ENCODE measurements at regions not wholly inside any gene's neighbourhood (a gene's known extent, or its start where the extent isn't known, plus 50 kb on each side); places are given as distances from the start of the nearest gene placed in this dataset.

DNA sequence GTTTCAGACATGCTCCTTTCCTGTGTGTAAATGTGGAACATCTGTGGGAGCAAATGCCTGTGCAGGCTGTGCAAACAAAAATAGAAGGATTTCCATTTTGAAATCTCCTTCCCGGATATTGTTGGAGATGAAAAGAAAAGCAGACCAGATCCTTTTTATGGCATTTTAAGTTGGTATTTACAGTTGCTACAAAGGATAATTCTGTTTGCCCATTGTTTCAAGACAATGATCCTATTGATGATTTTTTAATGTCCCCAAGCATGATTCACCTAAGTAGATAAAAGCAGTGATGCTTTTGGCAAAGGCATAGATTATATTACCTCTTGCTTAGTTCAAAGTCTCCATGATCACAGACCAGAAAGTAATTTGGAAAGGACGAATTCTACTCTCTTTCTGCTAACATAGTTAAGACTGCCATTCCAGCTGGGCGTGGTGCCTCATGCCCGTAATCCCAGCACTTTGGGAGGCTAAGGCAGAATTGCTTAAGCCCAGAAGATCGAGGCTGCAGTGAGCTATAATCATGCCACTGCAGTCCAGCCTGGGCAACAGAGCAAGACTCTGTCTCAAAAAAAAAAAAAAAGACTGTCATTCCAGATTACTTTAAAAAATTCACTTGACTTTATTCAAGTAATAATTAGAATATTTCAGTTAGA lies 209.6 kb upstream of the SLC39A10 start:
- TF ChIP-seq YY1 (IDR thresholded peaks at IDR 0.05; ENCODE audit: low read depth) (no peak), CREB1 (IDR thresholded peaks at IDR 0.05; ENCODE audit: low read depth) (no peak), EP300 (IDR thresholded peaks at IDR 0.05; ENCODE audit: borderline replicate concordance) (no peak), MAX (IDR thresholded peaks at IDR 0.05) (no peak), TAF1 (IDR thresholded peaks at IDR 0.05; ENCODE audit: low read depth) (no peak), RAD21 (IDR thresholded peaks at IDR 0.05; ENCODE audit: low read depth) (no peak), CEBPB (IDR thresholded peaks at IDR 0.05) (no peak), TCF12 (IDR thresholded peaks at IDR 0.05; ENCODE audit: low read depth) (no peak), USF1 (IDR thresholded peaks at IDR 0.05) (no peak)
- TF ChIP-seq, protein P1, sequence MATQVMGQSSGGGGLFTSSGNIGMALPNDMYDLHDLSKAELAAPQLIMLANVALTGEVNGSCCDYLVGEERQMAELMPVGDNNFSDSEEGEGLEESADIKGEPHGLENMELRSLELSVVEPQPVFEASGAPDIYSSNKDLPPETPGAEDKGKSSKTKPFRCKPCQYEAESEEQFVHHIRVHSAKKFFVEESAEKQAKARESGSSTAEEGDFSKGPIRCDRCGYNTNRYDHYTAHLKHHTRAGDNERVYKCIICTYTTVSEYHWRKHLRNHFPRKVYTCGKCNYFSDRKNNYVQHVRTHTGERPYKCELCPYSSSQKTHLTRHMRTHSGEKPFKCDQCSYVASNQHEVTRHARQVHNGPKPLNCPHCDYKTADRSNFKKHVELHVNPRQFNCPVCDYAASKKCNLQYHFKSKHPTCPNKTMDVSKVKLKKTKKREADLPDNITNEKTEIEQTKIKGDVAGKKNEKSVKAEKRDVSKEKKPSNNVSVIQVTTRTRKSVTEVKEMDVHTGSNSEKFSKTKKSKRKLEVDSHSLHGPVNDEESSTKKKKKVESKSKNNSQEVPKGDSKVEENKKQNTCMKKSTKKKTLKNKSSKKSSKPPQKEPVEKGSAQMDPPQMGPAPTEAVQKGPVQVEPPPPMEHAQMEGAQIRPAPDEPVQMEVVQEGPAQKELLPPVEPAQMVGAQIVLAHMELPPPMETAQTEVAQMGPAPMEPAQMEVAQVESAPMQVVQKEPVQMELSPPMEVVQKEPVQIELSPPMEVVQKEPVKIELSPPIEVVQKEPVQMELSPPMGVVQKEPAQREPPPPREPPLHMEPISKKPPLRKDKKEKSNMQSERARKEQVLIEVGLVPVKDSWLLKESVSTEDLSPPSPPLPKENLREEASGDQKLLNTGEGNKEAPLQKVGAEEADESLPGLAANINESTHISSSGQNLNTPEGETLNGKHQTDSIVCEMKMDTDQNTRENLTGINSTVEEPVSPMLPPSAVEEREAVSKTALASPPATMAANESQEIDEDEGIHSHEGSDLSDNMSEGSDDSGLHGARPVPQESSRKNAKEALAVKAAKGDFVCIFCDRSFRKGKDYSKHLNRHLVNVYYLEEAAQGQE (IDR thresholded peaks at IDR 0.05; ENCODE audit: low read depth), result no peak
